ENCODE measurements at regions not wholly inside any gene's neighbourhood (a gene's known extent, or its start where the extent isn't known, plus 50 kb on each side); places are given as distances from the start of the nearest gene placed in this dataset.

- POLR2A ChIA-PET: no interaction called here
- TF ChIP-seq EHMT2 (IDR thresholded peaks at IDR 0.05; ENCODE audit: low read depth) (no peak), TFCP2L1 (CRISPR knock-in tag; IDR thresholded peaks at IDR 0.05) (no peak), HDAC2 (IDR thresholded peaks at IDR 0.05) (no peak), ESRRA (IDR thresholded peaks at IDR 0.05; ENCODE audit: borderline replicate concordance, low read length) (no peak), BHLHE40 (IDR thresholded peaks at IDR 0.05; ENCODE audit: low read depth, low read length) (no peak), RAD21 (conservative IDR thresholded peaks at IDR 0.05 in 1 of 2, IDR thresholded peaks at IDR 0.05 in 1 of 2) (no peak), RFX5 (IDR thresholded peaks at IDR 0.05) (no peak), PBX3 (IDR thresholded peaks at IDR 0.05) (no peak), REST (IDR thresholded peaks at IDR 0.05) (no peak), GATA3 (IDR thresholded peaks at IDR 0.05; ENCODE audit: borderline replicate concordance) (no peak)
- no peak for DNase-seq (ENCODE audit: low read depth in 1 of 2, low spot score in 1 of 2)
- H3K27ac ChIP-seq: no peak overlapping the region
- no peak overlapping the region for H3K4me3 ChIP-seq
- no peak overlapping the region for H3K4me2 ChIP-seq
- 27% methylated on average over 2 of the region's 2 CpGs for WGBS (ENCODE audit: missing lambda C conversion rate)
- H3K9me3 ChIP-seq: no peaks in the 10 kb centered on the region
- ATAC-seq: no peak
- CTCF ChIA-PET: no interaction called here
- no peaks in the 10 kb centered on the region for H3K4me1 ChIP-seq
- FAIRE-seq: no peak
These were observed 240.0 kb upstream of the GALNTL6 start for GRCh38 chr4:171573181-171573580.

- Histone ChIP-seq H3K4me1 (no peaks in the 10 kb centered on the region), H3K4me2 (no peak overlapping the region), H3K27ac (no peak overlapping the region), H3K4me3 (no peak overlapping the region), H3K9me3 (no peaks in the 10 kb centered on the region)
- TF ChIP-seq RNF2 (IDR thresholded peaks at IDR 0.05; ENCODE audit: borderline replicate concordance, low read depth) (no peak), SMC3 (IDR thresholded peaks at IDR 0.05) (no peak), MAX (IDR thresholded peaks at IDR 0.05) (no peak), HES2 (IDR thresholded peaks at IDR 0.05) (no peak), EHMT2 (IDR thresholded peaks at IDR 0.05; ENCODE audit: low read depth) (no peak), RCOR1 (IDR thresholded peaks at IDR 0.05; ENCODE audit: low read depth, low read length) (no peak), USF2 (IDR thresholded peaks at IDR 0.05) (no peak), BHLHE40 (IDR thresholded peaks at IDR 0.05; ENCODE audit: low read depth, low read length) (no peak), CHD2 (IDR thresholded peaks at IDR 0.05; ENCODE audit: low read length, partially characterized antibody) (no peak), GATA3 (IDR thresholded peaks at IDR 0.05; ENCODE audit: borderline replicate concordance) (no peak), TFCP2L1 (CRISPR knock-in tag; IDR thresholded peaks at IDR 0.05) (no peak), CHD4 (IDR thresholded peaks at IDR 0.05; ENCODE audit: borderline replicate concordance) (no peak), FOSB (CRISPR knock-in tag; IDR thresholded peaks at IDR 0.05) (no peak)
- CTCF ChIA-PET: no interaction called here
- 27% methylated on average over 5 of the region's 5 CpGs for WGBS (ENCODE audit: missing lambda C conversion rate)
- POLR2A ChIA-PET: no interaction called here
- no peak for FAIRE-seq
- no peak for DNase-seq (ENCODE audit: low read depth in 1 of 2, low spot score in 1 of 2)
- ATAC-seq: no peak
These were observed 247.9 kb upstream of the GALNTL6 start for GRCh38 chr4:171565130-171565788.

All from A549 (cell line).